GM18873 (cell line): ENCODE measurements at regions not wholly inside any gene's neighbourhood (a gene's known extent, or its start where the extent isn't known, plus 50 kb on each side); places are given as distances from the start of the nearest gene placed in this dataset.
"Not testable (repeated sequence)": the region's sequence is repeated elsewhere in the genome, so short reads cannot be mapped to it uniquely, and the experiment has no call there.

ENCODE experiments used
- ATAC-seq: cut with Tn5 transposase; IDR thresholded peaks from one replicate; pipeline ENCODE4 v1.9.1; 2021; ENCODE audit warnings: mild to moderate bottlenecking, moderate library complexity, moderate number of reproducible peaks; ENCODE audit not compliant: unreplicated experiment, low FRiP score

GRCh38 chr7:45259966-45260646 is 102.5 kb downstream of the RAMP3 start:
- peak; percentile 53 for ATAC-seq

GRCh38 chr7:45267262-45267661 is 109.7 kb downstream of the RAMP3 start:
- no peak for ATAC-seq

GRCh38 chr7:45268013-45268412 is 110.4 kb downstream of the RAMP3 start:
- ATAC-seq, result no peak

GRCh38 chr7:45269192-45269591 is 111.6 kb downstream of the RAMP3 start:
- ATAC-seq, result no peak

GRCh38 chr7:45278763-45279398 is 121.3 kb downstream of the RAMP3 start:
- ATAC-seq, result no peak

GRCh38 chr7:45289611-45290010 is 132.0 kb downstream of the RAMP3 start:
- not testable (repeated sequence) for ATAC-seq

- no peak for ATAC-seq
Measured at GRCh38 chr7:45290880-45291279, 133.3 kb downstream of the RAMP3 start.

GRCh38 chr7:45292481-45292880 is 134.9 kb downstream of the RAMP3 start:
- ATAC-seq, result no peak

- ATAC-seq, result no peak
Measured at GRCh38 chr7:45293295-45293942, 135.8 kb downstream of the RAMP3 start.

GRCh38 chr7:45294559-45294958 is 137.0 kb downstream of the RAMP3 start:
- no peak for ATAC-seq

- ATAC-seq, result no peak
Measured at GRCh38 chr7:45295222-45295621, 137.6 kb downstream of the RAMP3 start.

GRCh38 chr7:45296748-45297147 is 139.2 kb downstream of the RAMP3 start:
- no peak for ATAC-seq

GRCh38 chr7:45306752-45307305 is 149.2 kb downstream of the RAMP3 start:
- ATAC-seq, result no peak

- no peak for ATAC-seq
Measured at GRCh38 chr7:45311597-45311996, 154.0 kb downstream of the RAMP3 start.

- ATAC-seq, result not testable (repeated sequence)
Measured at GRCh38 chr7:45315512-45315911, 157.9 kb downstream of the RAMP3 start.

- ATAC-seq, result no peak
Measured at GRCh38 chr7:45324683-45325237, 167.2 kb downstream of the RAMP3 start.

GRCh38 chr7:45325378-45325777 is 167.8 kb downstream of the RAMP3 start:
- ATAC-seq, result no peak

- ATAC-seq, result no peak
Measured at GRCh38 chr7:45328403-45328981, 170.9 kb downstream of the RAMP3 start.

- ATAC-seq, result no peak
Measured at GRCh38 chr7:45331563-45331962, 174.0 kb downstream of the RAMP3 start.

GRCh38 chr7:45335024-45335423 is 177.4 kb downstream of the RAMP3 start:
- not testable (repeated sequence) for ATAC-seq

GRCh38 chr7:45342236-45342635 is 184.6 kb downstream of the RAMP3 start:
- ATAC-seq, result no peak
